ENCODE measurements at regions not wholly inside any gene's neighbourhood (a gene's known extent, or its start where the extent isn't known, plus 50 kb on each side); places are given as distances from the start of the nearest gene placed in this dataset.
"Not testable (repeated sequence)": the region's sequence is repeated elsewhere in the genome, so short reads cannot be mapped to it uniquely, and the experiment has no call there.

- no peak for DNase-seq
Observed at GRCh38 chr17:71777048-71777640, 343.7 kb upstream of the SOX9 start.

- DNase-seq = no peak
Observed at GRCh38 chr17:71779482-71779881, 341.3 kb upstream of the SOX9 start.

GRCh38 chr17:71780596-71780995 lies 340.2 kb upstream of the SOX9 start:
- DNase-seq = no peak

GRCh38 chr17:71782021-71782420 lies 338.8 kb upstream of the SOX9 start:
- DNase-seq = not testable (repeated sequence)

GRCh38 chr17:71790791-71791190 lies 330.0 kb upstream of the SOX9 start:
- DNase-seq = no peak

GRCh38 chr17:71791311-71791710 lies 329.5 kb upstream of the SOX9 start:
- DNase-seq = no peak

GRCh38 chr17:71792966-71793365 lies 327.9 kb upstream of the SOX9 start:
- DNase-seq = no peak

GRCh38 chr17:71793518-71793917 lies 327.3 kb upstream of the SOX9 start:
- no peak for DNase-seq

- DNase-seq = no peak
Observed at GRCh38 chr17:71798701-71799100, 322.1 kb upstream of the SOX9 start.

- DNase-seq = no peak
Observed at GRCh38 chr17:71799657-71800056, 321.2 kb upstream of the SOX9 start.

GRCh38 chr17:71801301-71801700 lies 319.5 kb upstream of the SOX9 start:
- no peak for DNase-seq

- no peak for DNase-seq
Observed at GRCh38 chr17:71802663-71803062, 318.2 kb upstream of the SOX9 start.

GRCh38 chr17:71803656-71804284 lies 317.1 kb upstream of the SOX9 start:
- no peak for DNase-seq

GRCh38 chr17:71809537-71809936 lies 311.3 kb upstream of the SOX9 start:
- DNase-seq = no peak

GRCh38 chr17:71813861-71814260 lies 307.0 kb upstream of the SOX9 start:
- not testable (repeated sequence) for DNase-seq

- DNase-seq = no peak
Observed at GRCh38 chr17:71821511-71821910, 299.3 kb upstream of the SOX9 start.

- DNase-seq = no peak
Observed at GRCh38 chr17:71824671-71825070, 296.1 kb upstream of the SOX9 start.

GRCh38 chr17:71825687-71826086 lies 295.1 kb upstream of the SOX9 start:
- DNase-seq = no peak

GRCh38 chr17:71828182-71828596 lies 292.6 kb upstream of the SOX9 start:
- no peak for DNase-seq

- no peak for DNase-seq
Observed at GRCh38 chr17:71830866-71831265, 290.0 kb upstream of the SOX9 start.

- DNase-seq = no peak
Observed at GRCh38 chr17:71842986-71843385, 277.8 kb upstream of the SOX9 start.

GRCh38 chr17:71845337-71845736 lies 275.5 kb upstream of the SOX9 start:
- DNase-seq = no peak

- DNase-seq = no peak
Observed at GRCh38 chr17:71846561-71847110, 274.2 kb upstream of the SOX9 start.
